SIG-M5 treated with dmso at 0.1 percent for 504 hours (cell line): ENCODE measurements at regions not wholly inside any gene's neighbourhood (a gene's known extent, or its start where the extent isn't known, plus 50 kb on each side); places are given as distances from the start of the nearest gene placed in this dataset.
"Not testable (repeated sequence)": the region's sequence is repeated elsewhere in the genome, so short reads cannot be mapped to it uniquely, and the experiment has no call there.

Experiments
- DNase-seq: peaks from one replicate; lab custom pipeline; 2025; ENCODE audit not compliant: unreplicated experiment; lab: John Stamatoyannopoulos, UW

GRCh38 chr16:29062235-29062634, 77.4 kb downstream of the LAT start:
- not testable (repeated sequence) for DNase-seq

GRCh38 chr16:29061467-29061921, 76.6 kb downstream of the LAT start:
- DNase-seq, result not testable (repeated sequence)

GRCh38 chr16:29060022-29060810, 75.4 kb downstream of the LAT start:
- not testable (repeated sequence) for DNase-seq

GRCh38 chr16:29059575-29059974, 74.7 kb downstream of the LAT start:
- not testable (repeated sequence) for DNase-seq
